Thymus (tissue), 11 donors: ENCODE measurements at regions not wholly inside any gene's neighbourhood (a gene's known extent, or its start where the extent isn't known, plus 50 kb on each side); places are given as distances from the start of the nearest gene placed in this dataset.
A peak's percentile ranks its signal among the peaks of the same experiment; 100 is the strongest.

ENCODE experiments used
- DNase-seq, 9 donors: peaks; one replicate each; pipeline ENCODE4 v3.0.0-alpha.2; 2013; ENCODE audit warnings: low spot score in 9 of 9, low read depth in 6 of 9, missing footprints in 1 of 9
- H3K27ac ChIP-seq, 2 donors: one replicate each; pipeline ENCODE4 v1.5.1; 2013; ENCODE audit warnings: control low read depth in 1 of 2, low read depth in 1 of 2, low read length in 1 of 2, mild to moderate bottlenecking in 1 of 2, moderate library complexity in 1 of 2
- H3K27me3 ChIP-seq, 2 donors: one replicate each; pipeline ENCODE4 v1.5.1; 2013; ENCODE audit warnings: low read length in 1 of 2; ENCODE audit not compliant: control insufficient read depth in 2 of 2, insufficient read depth in 1 of 2
- H3K36me3 ChIP-seq, 2 donors: one replicate each; pipeline ENCODE4 v1.5.1; 2013; ENCODE audit warnings: low read length in 1 of 2, mild to moderate bottlenecking in 1 of 2, moderate library complexity in 1 of 2; ENCODE audit not compliant: control insufficient read depth in 2 of 2, insufficient read depth in 2 of 2
- H3K4me1 ChIP-seq, 2 donors: one replicate each; pipeline ENCODE4 v1.5.1; 2013; ENCODE audit warnings: low read length in 2 of 2; ENCODE audit not compliant: control insufficient read depth in 2 of 2, insufficient read depth in 2 of 2
- H3K4me3 ChIP-seq, 2 donors: one replicate each; pipeline ENCODE4 v1.5.1; 2013; ENCODE audit warnings: low read length in 2 of 2, control low read depth in 1 of 2, mild to moderate bottlenecking in 1 of 2
- H3K9me3 ChIP-seq, 2 donors: one replicate each; pipeline ENCODE4 v1.5.1; 2013; ENCODE audit warnings: low read length in 1 of 2, mild to moderate bottlenecking in 1 of 2; ENCODE audit not compliant: control insufficient read depth in 2 of 2, insufficient read depth in 1 of 2
- WGBS: extraction: QIAGEN DNeasy Blood & Tissue Kit; methylation state at CpG from one replicate; pipeline ENCODE4 v1.1.7; 2013; 5-methylcytosine and 5-hydroxymethylcytosine counted together
- donor health status: healthy.

GRCh38 chr16:27686926-27687325, 137.0 kb downstream of the KATNIP start:
- no peaks in the 10 kb centered on the region for H3K4me1 ChIP-seq
- no peaks in the 10 kb centered on the region for H3K9me3 ChIP-seq
- peaks cover 0 to 7% of the 10 kb centered on the region in 2 donors for H3K36me3 ChIP-seq
- H3K4me3 ChIP-seq: no peak overlapping the region
- no peak for DNase-seq
- H3K27me3 ChIP-seq: no peaks in the 10 kb centered on the region
- 96% methylated on average over 3 of the region's 3 CpGs for WGBS
- H3K27ac ChIP-seq: no peak overlapping the region

GRCh38 chr16:27687605-27688004, 137.7 kb downstream of the KATNIP start:
- no peaks in the 10 kb centered on the region for H3K9me3 ChIP-seq
- peaks cover 0 to 3% of the 10 kb centered on the region in 2 donors for H3K36me3 ChIP-seq
- H3K4me1 ChIP-seq: no peaks in the 10 kb centered on the region
- H3K27ac ChIP-seq: no peak overlapping the region
- H3K4me3 ChIP-seq: no peak overlapping the region
- H3K27me3 ChIP-seq: no peaks in the 10 kb centered on the region
- 98% methylated on average over 2 of the region's 2 CpGs for WGBS
- DNase-seq: no peak

- DNase-seq: no peak
- Histone ChIP-seq H3K9me3 (no peaks in the 10 kb centered on the region), H3K36me3 (no peaks in the 10 kb centered on the region), H3K27ac (no peak overlapping the region), H3K4me1 (no peaks in the 10 kb centered on the region), H3K4me3 (no peak overlapping the region), H3K27me3 (no peaks in the 10 kb centered on the region)
- WGBS: over 99% methylated on average over 5 of the region's 5 CpGs
These were observed 139.8 kb downstream of the KATNIP start for GRCh38 chr16:27689711-27690110.

DNA sequence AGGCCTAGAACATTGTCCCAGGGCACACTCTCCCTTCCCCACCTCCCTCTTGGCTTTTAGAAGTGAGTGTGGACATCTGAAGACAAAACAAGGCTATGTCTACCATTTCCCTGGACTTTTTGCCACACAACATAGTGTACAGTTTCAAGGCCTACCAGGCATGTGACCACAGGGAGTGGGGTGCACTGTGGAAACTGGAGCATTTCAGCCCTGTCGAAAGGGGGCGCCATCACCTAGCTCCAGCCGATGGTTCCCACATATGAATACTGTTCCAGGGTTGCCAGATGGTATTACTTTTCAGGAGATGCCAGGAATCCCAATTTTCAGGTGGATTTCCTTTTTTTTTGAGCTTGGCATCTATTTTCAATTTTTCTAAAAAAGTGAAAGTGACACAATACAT, 140.7 kb downstream of the KATNIP start:
- H3K36me3 ChIP-seq: no peaks in the 10 kb centered on the region
- no peaks in the 10 kb centered on the region for H3K9me3 ChIP-seq
- no peak overlapping the region for H3K4me3 ChIP-seq
- H3K27me3 ChIP-seq: no peaks in the 10 kb centered on the region
- WGBS: 45% methylated on average over 3 of the region's 3 CpGs
- peak in 2 of 9 donors; percentile 10 to 11 for DNase-seq
- H3K4me1 ChIP-seq: no peaks in the 10 kb centered on the region
- H3K27ac ChIP-seq: no peak overlapping the region

- no peak overlapping the region for H3K4me3 ChIP-seq
- no peaks in the 10 kb centered on the region for H3K4me1 ChIP-seq
- H3K36me3 ChIP-seq: no peaks in the 10 kb centered on the region
- no peak for DNase-seq
- H3K27me3 ChIP-seq: no peaks in the 10 kb centered on the region
- 99% methylated on average over 4 of the region's 4 CpGs for WGBS
- no peak overlapping the region for H3K27ac ChIP-seq
- no peaks in the 10 kb centered on the region for H3K9me3 ChIP-seq
These were observed 141.8 kb downstream of the KATNIP start for GRCh38 chr16:27691721-27692120.

- no peaks in the 10 kb centered on the region for H3K36me3 ChIP-seq
- WGBS: 98% methylated on average over 10 of the region's 10 CpGs
- no peaks in the 10 kb centered on the region for H3K27me3 ChIP-seq
- no peaks in the 10 kb centered on the region for H3K9me3 ChIP-seq
- no peak overlapping the region for H3K27ac ChIP-seq
- H3K4me3 ChIP-seq: no peak overlapping the region
- DNase-seq: no peak
- H3K4me1 ChIP-seq: no peaks in the 10 kb centered on the region
These were observed 142.6 kb downstream of the KATNIP start for GRCh38 chr16:27692576-27692975.

- no peak overlapping the region for H3K4me3 ChIP-seq
- peaks cover 2 to 6% of the 10 kb centered on the region in 2 donors for H3K36me3 ChIP-seq
- no peaks in the 10 kb centered on the region for H3K27me3 ChIP-seq
- H3K4me1 ChIP-seq: no peaks in the 10 kb centered on the region
- no peaks in the 10 kb centered on the region for H3K9me3 ChIP-seq
- H3K27ac ChIP-seq: no peak overlapping the region
- no peak for DNase-seq
- 97% methylated on average over 7 of the region's 7 CpGs for WGBS
These were observed 145.2 kb downstream of the KATNIP start for GRCh38 chr16:27695161-27695560.

GRCh38 chr16:27698266-27698665, 148.3 kb downstream of the KATNIP start:
- 94% methylated on average over 14 of the region's 14 CpGs for WGBS
- no peaks in the 10 kb centered on the region for H3K4me1 ChIP-seq
- peaks cover 2 to 11% of the 10 kb centered on the region in 2 donors for H3K36me3 ChIP-seq
- no peak overlapping the region for H3K27ac ChIP-seq
- no peaks in the 10 kb centered on the region for H3K9me3 ChIP-seq
- no peak overlapping the region for H3K4me3 ChIP-seq
- H3K27me3 ChIP-seq: no peaks in the 10 kb centered on the region
- peak in 1 of 9 donors; percentile 7 for DNase-seq

GRCh38 chr16:27698746-27699145, 148.8 kb downstream of the KATNIP start:
- Histone ChIP-seq H3K9me3 (no peaks in the 10 kb centered on the region), H3K27me3 (no peaks in the 10 kb centered on the region), H3K36me3 (peaks cover 2 to 11% of the 10 kb centered on the region in 2 donors), H3K4me3 (no peak overlapping the region), H3K27ac (no peak overlapping the region), H3K4me1 (no peaks in the 10 kb centered on the region)
- no peak for DNase-seq
- whole genome bisulfite sequencing: 99% methylated on average over 8 of the region's 8 CpGs

- H3K27ac ChIP-seq: no peak overlapping the region
- H3K27me3 ChIP-seq: no peaks in the 10 kb centered on the region
- no peak overlapping the region for H3K4me3 ChIP-seq
- WGBS: over 99% methylated on average over 7 of the region's 7 CpGs
- H3K9me3 ChIP-seq: no peaks in the 10 kb centered on the region
- no peaks in the 10 kb centered on the region for H3K4me1 ChIP-seq
- DNase-seq: no peak
- peaks cover 2 to 11% of the 10 kb centered on the region in 2 donors for H3K36me3 ChIP-seq
These were observed 149.6 kb downstream of the KATNIP start for GRCh38 chr16:27699540-27699939.
